Spleen (tissue), 7 donors: ENCODE measurements at regions not wholly inside any gene's neighbourhood (a gene's known extent, or its start where the extent isn't known, plus 50 kb on each side); places are given as distances from the start of the nearest gene placed in this dataset.

Source experiments
- CTCF ChIP-seq, 11 experiments: fragments of 200-600 bp in 7 of 11; fragments of 450-650 bp in 4 of 11; sonication (generic) in 4 of 11; IDR thresholded peaks in 8 of 11; conservative IDR thresholded peaks in 3 of 11; 1 replicate in 7 of 11; 2 replicates in 4 of 11; pipeline versions ENCODE4 v1.4.0 to v1.8.0; 2016 to 2021; ENCODE audit warnings: antibody characterized with exemption in 11 of 11, inconsistent platforms in 4 of 11, mild to moderate bottlenecking in 1 of 11
- POLR2AphosphoS5 ChIP-seq, 3 donors: sonication (generic); formaldehyde crosslinking; IDR thresholded peaks; one replicate each; pipeline ENCODE4 v1.5.1; 2017; ENCODE audit warnings: antibody characterized with exemption in 3 of 3
- donor health status: DM: no; HTN: no; CAD: no; lungs with moderate emphysema.
- donor health status: DM: no; HTN: no; CAD: no.
- donor health status: DM: no; HTN: no; CAD: no.

- no peak for TF ChIP-seq CTCF (IDR thresholded peaks at IDR 0.05 in 8 of 11, conservative IDR thresholded peaks at IDR 0.05 in 3 of 11)
- no peak for TF ChIP-seq POLR2AphosphoS5 (IDR thresholded peaks at IDR 0.05)
These were observed 804.0 kb downstream of the C6orf118 start for GRCh38 chr6:164505425-164505824.
